GM18870 (cell line): ENCODE measurements at regions not wholly inside any gene's neighbourhood (a gene's known extent, or its start where the extent isn't known, plus 50 kb on each side); places are given as distances from the start of the nearest gene placed in this dataset.
"Not testable (repeated sequence)": the region's sequence is repeated elsewhere in the genome, so short reads cannot be mapped to it uniquely, and the experiment has no call there.

Experiments
- ATAC-seq: cut with Tn5 transposase; IDR thresholded peaks from one replicate; pipeline ENCODE4 v1.9.1; 2021; ENCODE audit warnings: moderate library complexity; ENCODE audit not compliant: unreplicated experiment

GRCh38 chr5:155679530-155679929 lies 647.4 kb upstream of the SGCD start:
- ATAC-seq = no peak

GRCh38 chr5:155684417-155684816 lies 642.5 kb upstream of the SGCD start:
- ATAC-seq = no peak

- ATAC-seq = no peak
Measured at GRCh38 chr5:155686131-155686530, 640.8 kb upstream of the SGCD start.

GRCh38 chr5:155689406-155689805 lies 637.6 kb upstream of the SGCD start:
- no peak for ATAC-seq

GRCh38 chr5:155696362-155696761 lies 630.6 kb upstream of the SGCD start:
- no peak for ATAC-seq

GRCh38 chr5:155697236-155697635 lies 629.7 kb upstream of the SGCD start:
- no peak for ATAC-seq

GRCh38 chr5:155699385-155699784 lies 627.6 kb upstream of the SGCD start:
- no peak for ATAC-seq

- no peak for ATAC-seq
Measured at GRCh38 chr5:155700333-155700732, 626.6 kb upstream of the SGCD start.

GRCh38 chr5:155711882-155712281 lies 615.1 kb upstream of the SGCD start:
- no peak for ATAC-seq

- not testable (repeated sequence) for ATAC-seq
Measured at GRCh38 chr5:155714435-155714834, 612.5 kb upstream of the SGCD start.

GRCh38 chr5:155726267-155726666 lies 600.7 kb upstream of the SGCD start:
- no peak for ATAC-seq

- no peak for ATAC-seq
Measured at GRCh38 chr5:155727512-155728145, 599.3 kb upstream of the SGCD start.

GRCh38 chr5:155728146-155728856 lies 598.7 kb upstream of the SGCD start:
- no peak for ATAC-seq

- no peak for ATAC-seq
Measured at GRCh38 chr5:155728857-155729683, 597.9 kb upstream of the SGCD start.

GRCh38 chr5:155729684-155730059 lies 597.3 kb upstream of the SGCD start:
- no peak for ATAC-seq

- ATAC-seq = no peak
Measured at GRCh38 chr5:155732587-155733376, 594.2 kb upstream of the SGCD start.

GRCh38 chr5:155733935-155734334 lies 593.0 kb upstream of the SGCD start:
- no peak for ATAC-seq

- no peak for ATAC-seq
Measured at GRCh38 chr5:155735388-155735787, 591.6 kb upstream of the SGCD start.

GRCh38 chr5:155738616-155739015 lies 588.3 kb upstream of the SGCD start:
- no peak for ATAC-seq

- ATAC-seq = no peak
Measured at GRCh38 chr5:155746367-155747038, 580.5 kb upstream of the SGCD start.

GRCh38 chr5:155750101-155750500 lies 576.9 kb upstream of the SGCD start:
- ATAC-seq = no peak
